GM23338 (cell line): ENCODE measurements at regions not wholly inside any gene's neighbourhood (a gene's known extent, or its start where the extent isn't known, plus 50 kb on each side); places are given as distances from the start of the nearest gene placed in this dataset.

ENCODE experiments used
- ATAC-seq: fragments of 200-7000 bp; cut with Tn5 transposase; 3 replicates; pipeline ENCODE4 v1.9.1; 2020
- DNase-seq: peaks from one replicate; pipeline ENCODE4 v3.0.0-alpha.2; 2015; ENCODE audit warnings: low spot score
- H2AFZ ChIP-seq: fragments of 200-600 bp; sonication (generic); 2 replicates; pipeline ENCODE4 v1.8.0; 2016; ENCODE audit warnings: antibody characterized with exemption, mild to moderate bottlenecking, moderate library complexity
- H3F3A ChIP-seq: fragments of 200-600 bp; sonication (generic); replicated peaks from 2 replicates; pipeline ENCODE4 v1.8.0; 2017; ENCODE audit warnings: antibody characterized with exemption, mixed run types, low read depth
- H3K27ac ChIP-seq: fragments of 200-600 bp; sonication (generic); 2 replicates; pipeline ENCODE4 v1.6.1; 2016; ENCODE audit warnings: low read depth
- H3K27me3 ChIP-seq: fragments of 200-600 bp; sonication (generic); 2 replicates; pipeline ENCODE4 v1.8.0; 2016; ENCODE audit warnings: mild to moderate bottlenecking, mixed run types, moderate library complexity; ENCODE audit not compliant: insufficient read depth
- H3K36me3 ChIP-seq: fragments of 200-600 bp; sonication (generic); 2 replicates; pipeline ENCODE4 v1.8.0; 2016; ENCODE audit warnings: mild to moderate bottlenecking; ENCODE audit not compliant: insufficient read depth
- H3K4me1 ChIP-seq: fragments of 200-600 bp; sonication (generic); 2 replicates; pipeline ENCODE4 v1.8.0; 2016; ENCODE audit warnings: mild to moderate bottlenecking, moderate library complexity; ENCODE audit not compliant: insufficient read depth
- H3K4me2 ChIP-seq: fragments of 200-600 bp; sonication (generic); 2 replicates; pipeline ENCODE4 v1.7.1; 2017; ENCODE audit warnings: mixed run types
- H3K4me3 ChIP-seq: fragments of 200-600 bp; sonication (generic); 2 replicates; pipeline ENCODE4 v1.6.1; 2016; ENCODE audit warnings: mixed run types
- H3K79me2 ChIP-seq: fragments of 200-600 bp; sonication (generic); replicated peaks from 2 replicates; pipeline ENCODE4 v1.8.0; 2017; ENCODE audit warnings: mild to moderate bottlenecking; ENCODE audit not compliant: insufficient read depth
- H3K9me2 ChIP-seq: fragments of 200-600 bp; sonication (generic); 2 replicates; pipeline ENCODE4 v1.8.0; 2017; ENCODE audit not compliant: insufficient read depth
- H4K20me1 ChIP-seq: fragments of 200-600 bp; sonication (generic); replicated peaks from 2 replicates; pipeline ENCODE4 v1.8.0; 2017; ENCODE audit warnings: mild to moderate bottlenecking; ENCODE audit not compliant: insufficient read depth
- H3K27ac Mint-ChIP-seq: 2 replicates; pipeline ENCODE4 v1.8.0; 2020; ENCODE audit warnings: inconsistent platforms, mild to moderate bottlenecking, moderate library complexity, mixed read lengths
- H3K27me3 Mint-ChIP-seq: 3 replicates; pipeline ENCODE4 v1.8.0; 2022; ENCODE audit warnings: low read depth, mild to moderate bottlenecking, moderate library complexity, mixed read lengths, inconsistent platforms; ENCODE audit not compliant: insufficient read depth, poor library complexity
- H3K36me3 Mint-ChIP-seq: 3 replicates; pipeline ENCODE4 v1.8.0; 2021; ENCODE audit warnings: low read depth, mild to moderate bottlenecking, inconsistent platforms, moderate library complexity, mixed read lengths
- H3K4me1 Mint-ChIP-seq: 3 replicates; pipeline ENCODE4 v1.8.0; 2020; ENCODE audit warnings: mild to moderate bottlenecking, inconsistent platforms, mixed read lengths
- H3K4me3 Mint-ChIP-seq: 3 replicates; pipeline ENCODE4 v1.8.0; 2021; ENCODE audit warnings: moderate library complexity, mild to moderate bottlenecking, inconsistent platforms, mixed read lengths
- H3K9me3 Mint-ChIP-seq: 3 replicates; pipeline ENCODE4 v1.8.0; 2020; ENCODE audit warnings: moderate library complexity, mild to moderate bottlenecking, inconsistent platforms, mixed read lengths
- CREB1 ChIP-seq: fragments of 250-450 bp; sonication (Bioruptor Pico); IDR thresholded peaks from 2 replicates; pipeline ENCODE4 v1.5.0; 2020; ENCODE audit warnings: low read depth, mild to moderate bottlenecking, moderate library complexity
- ETS1 ChIP-seq: IDR thresholded peaks from 2 replicates; pipeline ENCODE4 v1.6.1; 2016; ENCODE audit warnings: antibody characterized with exemption
- EZH2 ChIP-seq: fragments of 200-600 bp; sonication (generic); IDR thresholded peaks from one replicate; pipeline ENCODE4 v1.8.0; 2017; ENCODE audit warnings: antibody characterized with exemption, mild to moderate bottlenecking, low read depth; ENCODE audit not compliant: unreplicated experiment
- EZH2phosphoT487 ChIP-seq: fragments of 200-600 bp; sonication (generic); IDR thresholded peaks from one replicate; pipeline ENCODE4 v1.8.1; 2018; ENCODE audit warnings: antibody characterized with exemption; ENCODE audit not compliant: unreplicated experiment
- JUNB ChIP-seq: IDR thresholded peaks from one replicate; pipeline ENCODE4 v1.6.1; 2016; ENCODE audit warnings: antibody characterized with exemption; ENCODE audit not compliant: unreplicated experiment
- NANOG ChIP-seq: IDR thresholded peaks from 2 replicates; pipeline ENCODE4 v1.6.1; 2016; ENCODE audit warnings: antibody characterized with exemption, borderline replicate concordance
- POLR2AphosphoS5 ChIP-seq: IDR thresholded peaks from 2 replicates; pipeline ENCODE4 v1.6.1; 2016; ENCODE audit warnings: antibody characterized with exemption, low read depth
- REST ChIP-seq: IDR thresholded peaks from one replicate; pipeline ENCODE4 v1.6.1; 2018; ENCODE audit warnings: antibody characterized with exemption; ENCODE audit not compliant: unreplicated experiment
- STAT1 ChIP-seq: IDR thresholded peaks from one replicate; pipeline ENCODE4 v1.6.1; 2016; ENCODE audit warnings: antibody characterized with exemption; ENCODE audit not compliant: unreplicated experiment
- ZNF114 ChIP-seq: fragments of 250-450 bp; sonication (Bioruptor Pico); IDR thresholded peaks from 2 replicates; pipeline ENCODE4 v1.5.0; 2020; ENCODE audit warnings: mild to moderate bottlenecking, moderate library complexity
- ZNF331 ChIP-seq: fragments of 250-450 bp; sonication (Bioruptor Pico); IDR thresholded peaks from 2 replicates; pipeline ENCODE4 v1.5.0; 2020; ENCODE audit warnings: low read depth, mild to moderate bottlenecking, moderate library complexity
- TF ChIP-seq, protein P1 (sequence below): fragments of 250-450 bp; sonication (Bioruptor Pico); IDR thresholded peaks from 2 replicates; pipeline ENCODE4 v1.5.0; 2020; ENCODE audit warnings: mild to moderate bottlenecking, moderate library complexity
- TF ChIP-seq, protein P2 (sequence below), 2 experiments: fragments of 200-600 bp in 1 of 2; sonication (generic) in 1 of 2; conservative IDR thresholded peaks; 2 replicates each; pipeline versions ENCODE4 v1.5.1 to v1.6.1; 2016 to 2017; ENCODE audit warnings: antibody characterized with exemption in 2 of 2, low read depth in 2 of 2, mild to moderate bottlenecking in 2 of 2, moderate library complexity in 1 of 2

GRCh38 chr5:158369241-158369640, 510.3 kb upstream of the CLINT1 start:
- H3K4me1 Mint-ChIP-seq, result peaks cover 7% of the 10 kb centered on the region
- Histone ChIP-seq H3K9me2 (peaks cover 4% of the 10 kb centered on the region), H3K79me2 (no peaks in the 10 kb centered on the region), H3K36me3 (no peaks in the 10 kb centered on the region), H3F3A (no peaks in the 10 kb centered on the region), H3K4me1 (peaks cover 3% of the 10 kb centered on the region; the same call in 1 of the 2 replicates), H3K27me3 (no peaks in the 10 kb centered on the region), H3K4me3 (no peak overlapping the region), H2AFZ (0 out of 2 replicates have a peak overlapping the region, but pooled peaks have one; percentile 20), H3K27ac (no peak overlapping the region), H3K4me2 (no peak overlapping the region), H4K20me1 (no peaks in the 10 kb centered on the region)
- no peak overlapping the region for H3K4me3 Mint-ChIP-seq
- ATAC-seq (no peak), DNase-seq (no peak)
- no peaks in the 10 kb centered on the region for H3K36me3 Mint-ChIP-seq
- H3K27me3 Mint-ChIP-seq, result peaks cover under 1% of the 10 kb centered on the region
- TF ChIP-seq JUNB (no peak), NANOG (no peak), ZNF331 (CRISPR knock-in tag) (no peak), EZH2phosphoT487 (no peak), ETS1 (no peak), POLR2AphosphoS5 (no peak), REST (no peak), ZNF114 (CRISPR knock-in tag) (no peak), STAT1 (no peak), EZH2 (no peak), CREB1 (CRISPR knock-in tag) (no peak)
- TF ChIP-seq, protein P1, sequence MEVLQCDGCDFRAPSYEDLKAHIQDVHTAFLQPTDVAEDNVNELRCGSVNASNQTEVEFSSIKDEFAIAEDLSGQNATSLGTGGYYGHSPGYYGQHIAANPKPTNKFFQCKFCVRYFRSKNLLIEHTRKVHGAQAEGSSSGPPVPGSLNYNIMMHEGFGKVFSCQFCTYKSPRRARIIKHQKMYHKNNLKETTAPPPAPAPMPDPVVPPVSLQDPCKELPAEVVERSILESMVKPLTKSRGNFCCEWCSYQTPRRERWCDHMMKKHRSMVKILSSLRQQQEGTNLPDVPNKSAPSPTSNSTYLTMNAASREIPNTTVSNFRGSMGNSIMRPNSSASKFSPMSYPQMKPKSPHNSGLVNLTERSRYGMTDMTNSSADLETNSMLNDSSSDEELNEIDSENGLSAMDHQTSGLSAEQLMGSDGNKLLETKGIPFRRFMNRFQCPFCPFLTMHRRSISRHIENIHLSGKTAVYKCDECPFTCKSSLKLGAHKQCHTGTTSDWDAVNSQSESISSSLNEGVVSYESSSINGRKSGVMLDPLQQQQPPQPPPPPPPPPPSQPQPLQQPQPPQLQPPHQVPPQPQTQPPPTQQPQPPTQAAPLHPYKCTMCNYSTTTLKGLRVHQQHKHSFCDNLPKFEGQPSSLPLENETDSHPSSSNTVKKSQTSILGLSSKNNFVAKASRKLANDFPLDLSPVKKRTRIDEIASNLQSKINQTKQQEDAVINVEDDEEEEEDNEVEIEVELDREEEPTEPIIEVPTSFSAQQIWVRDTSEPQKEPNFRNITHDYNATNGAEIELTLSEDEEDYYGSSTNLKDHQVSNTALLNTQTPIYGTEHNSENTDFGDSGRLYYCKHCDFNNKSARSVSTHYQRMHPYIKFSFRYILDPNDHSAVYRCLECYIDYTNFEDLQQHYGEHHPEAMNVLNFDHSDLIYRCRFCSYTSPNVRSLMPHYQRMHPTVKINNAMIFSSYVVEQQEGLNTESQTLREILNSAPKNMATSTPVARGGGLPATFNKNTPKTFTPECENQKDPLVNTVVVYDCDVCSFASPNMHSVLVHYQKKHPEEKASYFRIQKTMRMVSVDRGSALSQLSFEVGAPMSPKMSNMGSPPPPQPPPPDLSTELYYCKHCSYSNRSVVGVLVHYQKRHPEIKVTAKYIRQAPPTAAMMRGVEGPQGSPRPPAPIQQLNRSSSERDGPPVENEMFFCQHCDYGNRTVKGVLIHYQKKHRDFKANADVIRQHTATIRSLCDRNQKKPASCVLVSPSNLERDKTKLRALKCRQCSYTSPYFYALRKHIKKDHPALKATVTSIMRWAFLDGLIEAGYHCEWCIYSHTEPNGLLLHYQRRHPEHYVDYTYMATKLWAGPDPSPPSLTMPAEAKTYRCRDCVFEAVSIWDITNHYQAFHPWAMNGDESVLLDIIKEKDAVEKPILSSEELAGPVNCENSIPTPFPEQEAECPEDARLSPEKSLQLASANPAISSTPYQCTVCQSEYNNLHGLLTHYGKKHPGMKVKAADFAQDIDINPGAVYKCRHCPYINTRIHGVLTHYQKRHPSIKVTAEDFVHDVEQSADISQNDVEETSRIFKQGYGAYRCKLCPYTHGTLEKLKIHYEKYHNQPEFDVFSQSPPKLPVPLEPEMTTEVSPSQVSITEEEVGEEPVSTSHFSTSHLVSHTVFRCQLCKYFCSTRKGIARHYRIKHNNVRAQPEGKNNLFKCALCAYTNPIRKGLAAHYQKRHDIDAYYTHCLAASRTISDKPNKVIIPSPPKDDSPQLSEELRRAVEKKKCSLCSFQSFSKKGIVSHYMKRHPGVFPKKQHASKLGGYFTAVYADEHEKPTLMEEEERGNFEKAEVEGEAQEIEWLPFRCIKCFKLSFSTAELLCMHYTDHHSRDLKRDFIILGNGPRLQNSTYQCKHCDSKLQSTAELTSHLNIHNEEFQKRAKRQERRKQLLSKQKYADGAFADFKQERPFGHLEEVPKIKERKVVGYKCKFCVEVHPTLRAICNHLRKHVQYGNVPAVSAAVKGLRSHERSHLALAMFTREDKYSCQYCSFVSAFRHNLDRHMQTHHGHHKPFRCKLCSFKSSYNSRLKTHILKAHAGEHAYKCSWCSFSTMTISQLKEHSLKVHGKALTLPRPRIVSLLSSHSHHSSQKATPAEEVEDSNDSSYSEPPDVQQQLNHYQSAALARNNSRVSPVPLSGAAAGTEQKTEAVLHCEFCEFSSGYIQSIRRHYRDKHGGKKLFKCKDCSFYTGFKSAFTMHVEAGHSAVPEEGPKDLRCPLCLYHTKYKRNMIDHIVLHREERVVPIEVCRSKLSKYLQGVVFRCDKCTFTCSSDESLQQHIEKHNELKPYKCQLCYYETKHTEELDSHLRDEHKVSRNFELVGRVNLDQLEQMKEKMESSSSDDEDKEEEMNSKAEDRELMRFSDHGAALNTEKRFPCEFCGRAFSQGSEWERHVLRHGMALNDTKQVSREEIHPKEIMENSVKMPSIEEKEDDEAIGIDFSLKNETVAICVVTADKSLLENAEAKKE, result no peak
- TF ChIP-seq, protein P2, sequence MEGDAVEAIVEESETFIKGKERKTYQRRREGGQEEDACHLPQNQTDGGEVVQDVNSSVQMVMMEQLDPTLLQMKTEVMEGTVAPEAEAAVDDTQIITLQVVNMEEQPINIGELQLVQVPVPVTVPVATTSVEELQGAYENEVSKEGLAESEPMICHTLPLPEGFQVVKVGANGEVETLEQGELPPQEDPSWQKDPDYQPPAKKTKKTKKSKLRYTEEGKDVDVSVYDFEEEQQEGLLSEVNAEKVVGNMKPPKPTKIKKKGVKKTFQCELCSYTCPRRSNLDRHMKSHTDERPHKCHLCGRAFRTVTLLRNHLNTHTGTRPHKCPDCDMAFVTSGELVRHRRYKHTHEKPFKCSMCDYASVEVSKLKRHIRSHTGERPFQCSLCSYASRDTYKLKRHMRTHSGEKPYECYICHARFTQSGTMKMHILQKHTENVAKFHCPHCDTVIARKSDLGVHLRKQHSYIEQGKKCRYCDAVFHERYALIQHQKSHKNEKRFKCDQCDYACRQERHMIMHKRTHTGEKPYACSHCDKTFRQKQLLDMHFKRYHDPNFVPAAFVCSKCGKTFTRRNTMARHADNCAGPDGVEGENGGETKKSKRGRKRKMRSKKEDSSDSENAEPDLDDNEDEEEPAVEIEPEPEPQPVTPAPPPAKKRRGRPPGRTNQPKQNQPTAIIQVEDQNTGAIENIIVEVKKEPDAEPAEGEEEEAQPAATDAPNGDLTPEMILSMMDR (conservative IDR thresholded peaks at IDR 0.05; ENCODE audit: low read depth in 2 of 2), result no peak
- H3K27ac Mint-ChIP-seq, result no peak overlapping the region
- H3K9me3 Mint-ChIP-seq, result no peaks in the 10 kb centered on the region
